ENCODE measurements at regions not wholly inside any gene's neighbourhood (a gene's known extent, or its start where the extent isn't known, plus 50 kb on each side); places are given as distances from the start of the nearest gene placed in this dataset.

DNA sequence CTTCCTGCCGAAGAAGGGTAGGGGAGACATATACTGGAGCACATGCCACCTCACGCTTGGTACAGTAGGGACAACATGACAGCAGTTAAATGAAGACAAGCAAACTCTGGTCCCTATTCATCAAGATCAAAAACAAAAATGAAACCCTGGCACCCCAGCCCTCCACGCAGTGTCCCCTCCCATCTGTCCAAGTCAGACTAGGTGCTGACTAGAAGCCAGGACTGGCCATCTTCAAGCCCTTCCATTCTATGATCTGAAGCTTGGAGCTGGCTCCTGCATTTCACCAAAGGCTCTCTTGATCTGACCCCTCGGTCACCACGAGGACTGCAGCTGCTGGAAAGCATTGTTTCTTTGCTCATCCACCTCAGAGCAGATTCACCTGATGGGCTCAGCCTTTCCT lies 158.9 kb upstream of the GGTLC1 start:
- TF ChIP-seq, protein P1, sequence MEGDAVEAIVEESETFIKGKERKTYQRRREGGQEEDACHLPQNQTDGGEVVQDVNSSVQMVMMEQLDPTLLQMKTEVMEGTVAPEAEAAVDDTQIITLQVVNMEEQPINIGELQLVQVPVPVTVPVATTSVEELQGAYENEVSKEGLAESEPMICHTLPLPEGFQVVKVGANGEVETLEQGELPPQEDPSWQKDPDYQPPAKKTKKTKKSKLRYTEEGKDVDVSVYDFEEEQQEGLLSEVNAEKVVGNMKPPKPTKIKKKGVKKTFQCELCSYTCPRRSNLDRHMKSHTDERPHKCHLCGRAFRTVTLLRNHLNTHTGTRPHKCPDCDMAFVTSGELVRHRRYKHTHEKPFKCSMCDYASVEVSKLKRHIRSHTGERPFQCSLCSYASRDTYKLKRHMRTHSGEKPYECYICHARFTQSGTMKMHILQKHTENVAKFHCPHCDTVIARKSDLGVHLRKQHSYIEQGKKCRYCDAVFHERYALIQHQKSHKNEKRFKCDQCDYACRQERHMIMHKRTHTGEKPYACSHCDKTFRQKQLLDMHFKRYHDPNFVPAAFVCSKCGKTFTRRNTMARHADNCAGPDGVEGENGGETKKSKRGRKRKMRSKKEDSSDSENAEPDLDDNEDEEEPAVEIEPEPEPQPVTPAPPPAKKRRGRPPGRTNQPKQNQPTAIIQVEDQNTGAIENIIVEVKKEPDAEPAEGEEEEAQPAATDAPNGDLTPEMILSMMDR (IDR thresholded peaks at IDR 0.05): no peak
- TF ChIP-seq EP300 (IDR thresholded peaks at IDR 0.05): no peak
- no peak for TF ChIP-seq POLR2AphosphoS5 (IDR thresholded peaks at IDR 0.05)
- no peak for TF ChIP-seq POLR2A (IDR thresholded peaks at IDR 0.05)

Data from sigmoid colon (tissue), 4 donors.